ENCODE measurements at regions not wholly inside any gene's neighbourhood (a gene's known extent, or its start where the extent isn't known, plus 50 kb on each side); places are given as distances from the start of the nearest gene placed in this dataset.

DNA sequence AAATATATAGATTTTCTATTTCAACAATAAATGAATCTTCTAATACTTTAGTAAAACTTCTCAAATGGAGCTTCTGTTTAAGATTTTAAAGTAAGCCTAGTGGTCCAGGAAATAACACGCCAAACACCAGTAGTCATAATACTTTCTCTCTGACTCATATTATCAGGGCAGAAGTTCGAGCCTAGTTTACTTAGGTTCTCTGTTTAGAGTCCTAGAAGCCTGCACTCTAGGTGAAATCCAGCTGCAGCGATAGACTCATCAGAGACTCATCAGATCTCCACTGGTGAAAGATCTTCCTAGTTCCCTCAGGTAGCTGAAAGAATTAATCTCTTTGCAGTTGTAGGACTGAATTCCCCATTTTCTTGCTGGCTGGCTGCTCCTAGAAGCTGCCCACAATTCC is 552.5 kb upstream of the ROBO2 start:
- H3K27ac ChIP-seq, result no peak overlapping the region
- H3K4me1 ChIP-seq, result no peaks in the 10 kb centered on the region
- H3K4me3 ChIP-seq, result no peak overlapping the region
- DNase-seq, result no peak
- no peaks in the 10 kb centered on the region for H3K36me3 ChIP-seq
- intact Hi-C loops (cut with DNase I; ENCODE audit: low total_unique reads), result no loop called here
- TF ChIP-seq, protein P1, sequence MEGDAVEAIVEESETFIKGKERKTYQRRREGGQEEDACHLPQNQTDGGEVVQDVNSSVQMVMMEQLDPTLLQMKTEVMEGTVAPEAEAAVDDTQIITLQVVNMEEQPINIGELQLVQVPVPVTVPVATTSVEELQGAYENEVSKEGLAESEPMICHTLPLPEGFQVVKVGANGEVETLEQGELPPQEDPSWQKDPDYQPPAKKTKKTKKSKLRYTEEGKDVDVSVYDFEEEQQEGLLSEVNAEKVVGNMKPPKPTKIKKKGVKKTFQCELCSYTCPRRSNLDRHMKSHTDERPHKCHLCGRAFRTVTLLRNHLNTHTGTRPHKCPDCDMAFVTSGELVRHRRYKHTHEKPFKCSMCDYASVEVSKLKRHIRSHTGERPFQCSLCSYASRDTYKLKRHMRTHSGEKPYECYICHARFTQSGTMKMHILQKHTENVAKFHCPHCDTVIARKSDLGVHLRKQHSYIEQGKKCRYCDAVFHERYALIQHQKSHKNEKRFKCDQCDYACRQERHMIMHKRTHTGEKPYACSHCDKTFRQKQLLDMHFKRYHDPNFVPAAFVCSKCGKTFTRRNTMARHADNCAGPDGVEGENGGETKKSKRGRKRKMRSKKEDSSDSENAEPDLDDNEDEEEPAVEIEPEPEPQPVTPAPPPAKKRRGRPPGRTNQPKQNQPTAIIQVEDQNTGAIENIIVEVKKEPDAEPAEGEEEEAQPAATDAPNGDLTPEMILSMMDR (IDR thresholded peaks at IDR 0.05), result no peak
- peaks cover 0 to 4% (median 0%) of the 10 kb centered on the region in 3 donors for H3K9me3 ChIP-seq
- no peaks in the 10 kb centered on the region for H3K27me3 ChIP-seq

DNA sequence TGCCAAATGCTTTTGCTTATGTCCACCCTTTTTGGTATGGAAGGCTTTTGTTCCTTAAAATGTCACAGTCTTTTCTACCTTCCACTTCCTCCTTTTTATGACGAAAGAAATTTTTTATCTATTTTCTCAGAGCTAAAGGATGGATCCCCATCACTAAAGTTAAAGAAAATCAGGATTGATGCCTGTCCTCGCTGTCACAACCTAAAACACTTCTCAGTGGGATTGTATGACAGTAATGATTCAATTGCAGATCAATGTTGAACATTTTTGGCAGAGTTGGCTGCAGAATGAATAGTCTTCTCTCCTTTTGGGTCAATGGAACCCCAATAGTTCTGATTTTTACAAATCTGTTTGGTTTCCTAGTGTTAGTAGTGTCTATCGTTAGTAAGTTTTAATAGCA is 549.8 kb upstream of the ROBO2 start:
- Histone ChIP-seq H3K9me3 (peaks cover 0 to 4% (median 0%) of the 10 kb centered on the region in 3 donors), H3K4me1 (no peaks in the 10 kb centered on the region), H3K27me3 (no peaks in the 10 kb centered on the region), H3K27ac (no peak overlapping the region), H3K4me3 (no peak overlapping the region), H3K36me3 (no peaks in the 10 kb centered on the region)
- no peak for DNase-seq
- intact Hi-C loops (cut with DNase I; ENCODE audit: low total_unique reads), result no loop called here
- TF ChIP-seq, protein P1 (IDR thresholded peaks at IDR 0.05), result no peak

DNA sequence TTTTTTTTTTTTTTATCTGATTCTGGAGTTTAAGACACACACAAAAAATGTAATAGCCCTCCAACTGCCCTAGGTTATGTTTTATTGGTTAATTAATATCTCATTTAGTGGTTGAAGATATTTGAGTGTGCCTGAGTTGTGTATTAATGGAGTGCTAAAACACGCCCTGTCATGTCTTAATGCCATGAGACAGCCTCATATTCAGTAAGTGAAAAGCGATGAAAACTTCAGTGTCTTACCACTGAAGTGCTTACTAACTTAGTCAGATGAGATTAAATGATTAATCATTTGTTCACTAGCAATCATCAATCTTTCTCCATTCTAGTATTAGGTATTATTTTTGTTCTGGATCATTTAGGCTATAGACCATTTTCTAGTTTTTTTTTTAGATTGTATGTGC is 544.7 kb upstream of the ROBO2 start:
- Histone ChIP-seq H3K9me3 (no peaks in the 10 kb centered on the region), H3K27ac (no peak overlapping the region), H3K27me3 (no peaks in the 10 kb centered on the region), H3K36me3 (no peaks in the 10 kb centered on the region), H3K4me1 (no peaks in the 10 kb centered on the region), H3K4me3 (no peak overlapping the region)
- intact Hi-C loops (cut with DNase I; ENCODE audit: low total_unique reads), result no loop called here
- TF ChIP-seq, protein P1 (IDR thresholded peaks at IDR 0.05), result no peak
- no peak for DNase-seq

DNA sequence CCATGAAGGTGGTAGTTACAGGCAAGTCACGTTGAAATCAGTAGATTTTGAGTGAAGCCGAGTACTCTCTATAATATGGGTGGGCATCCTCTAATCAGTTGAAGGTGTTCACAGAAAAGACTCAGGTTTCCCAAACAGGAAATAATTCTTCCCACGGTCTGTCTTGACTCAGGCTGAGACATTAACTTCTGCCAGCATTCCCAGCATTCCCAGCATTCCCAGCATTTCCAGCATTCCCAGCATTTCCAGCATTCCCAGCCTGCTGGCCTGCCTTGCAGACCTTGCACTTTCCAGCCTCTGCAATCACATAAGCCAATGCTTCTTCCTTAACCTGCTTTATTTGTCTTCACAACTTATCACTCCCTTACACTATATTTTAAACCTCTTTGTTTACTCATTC is 542.3 kb upstream of the ROBO2 start:
- no peaks in the 10 kb centered on the region for H3K27me3 ChIP-seq
- TF ChIP-seq, protein P1 (IDR thresholded peaks at IDR 0.05), result no peak
- no peak overlapping the region for H3K4me3 ChIP-seq
- H3K4me1 ChIP-seq, result no peaks in the 10 kb centered on the region
- no peaks in the 10 kb centered on the region for H3K9me3 ChIP-seq
- intact Hi-C loops (cut with DNase I; ENCODE audit: low total_unique reads), result no loop called here
- no peak for DNase-seq
- no peak overlapping the region for H3K27ac ChIP-seq
- H3K36me3 ChIP-seq, result no peaks in the 10 kb centered on the region

DNA sequence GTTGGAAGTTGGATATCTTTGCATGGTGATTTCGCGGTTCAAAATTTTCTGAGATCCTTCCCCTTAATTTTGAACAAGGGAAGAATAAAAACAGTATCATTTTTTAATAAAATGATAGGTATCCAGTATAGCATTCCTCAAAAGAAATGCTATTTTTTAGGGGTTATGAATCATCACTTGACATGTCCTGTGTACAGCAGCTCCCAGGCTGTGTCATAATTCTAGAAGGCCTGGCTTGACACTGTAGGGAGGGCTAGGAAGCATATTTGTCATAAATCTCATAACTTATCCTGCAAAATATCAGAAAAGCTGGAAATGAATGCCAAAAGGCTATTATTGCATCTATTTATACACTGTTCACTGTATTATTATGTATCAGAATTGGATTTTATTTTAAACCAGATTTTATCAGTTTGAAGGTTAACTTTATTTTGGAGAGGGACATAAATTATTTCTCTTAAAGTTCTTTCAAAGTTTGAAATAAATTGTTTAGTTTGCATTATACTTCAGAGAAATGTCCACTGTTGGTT is 539.1 kb upstream of the ROBO2 start:
- Histone ChIP-seq H3K27me3 (no peaks in the 10 kb centered on the region), H3K9me3 (no peaks in the 10 kb centered on the region), H3K4me1 (no peaks in the 10 kb centered on the region), H3K36me3 (no peaks in the 10 kb centered on the region), H3K27ac (no peak overlapping the region), H3K4me3 (no peak overlapping the region)
- TF ChIP-seq, protein P1 (IDR thresholded peaks at IDR 0.05), result no peak
- no peak for DNase-seq
- intact Hi-C loops (cut with DNase I; ENCODE audit: low total_unique reads), result no loop called here

DNA sequence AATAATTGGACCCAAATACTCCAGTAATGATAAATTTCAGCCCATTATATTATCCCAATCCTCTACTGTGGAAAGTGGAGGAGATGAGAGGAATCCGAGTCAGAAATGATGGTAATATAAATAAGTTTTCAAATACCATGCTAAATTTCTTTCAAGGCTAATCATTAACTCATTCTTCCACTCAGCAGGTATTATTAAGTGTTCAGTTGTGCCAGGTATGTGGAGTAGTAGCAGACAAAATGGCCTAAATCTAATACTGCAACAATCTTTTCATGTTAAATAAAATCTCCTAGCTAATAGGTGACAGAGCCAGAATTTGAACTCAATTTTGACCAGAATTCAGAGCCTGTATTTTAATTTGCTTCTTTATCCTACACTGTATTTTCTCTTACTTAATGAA is 538.6 kb upstream of the ROBO2 start:
- H3K4me3 ChIP-seq, result no peak overlapping the region
- no peaks in the 10 kb centered on the region for H3K4me1 ChIP-seq
- no peaks in the 10 kb centered on the region for H3K9me3 ChIP-seq
- no peak overlapping the region for H3K27ac ChIP-seq
- TF ChIP-seq, protein P1 (IDR thresholded peaks at IDR 0.05), result no peak
- DNase-seq, result no peak
- no peaks in the 10 kb centered on the region for H3K36me3 ChIP-seq
- intact Hi-C loops (cut with DNase I; ENCODE audit: low total_unique reads), result no loop called here
- no peaks in the 10 kb centered on the region for H3K27me3 ChIP-seq

Data from tibial artery (tissue), 4 donors.